ENCODE measurements at regions not wholly inside any gene's neighbourhood (a gene's known extent, or its start where the extent isn't known, plus 50 kb on each side); places are given as distances from the start of the nearest gene placed in this dataset.
"Not testable (repeated sequence)": the region's sequence is repeated elsewhere in the genome, so short reads cannot be mapped to it uniquely, and the experiment has no call there.

DNA sequence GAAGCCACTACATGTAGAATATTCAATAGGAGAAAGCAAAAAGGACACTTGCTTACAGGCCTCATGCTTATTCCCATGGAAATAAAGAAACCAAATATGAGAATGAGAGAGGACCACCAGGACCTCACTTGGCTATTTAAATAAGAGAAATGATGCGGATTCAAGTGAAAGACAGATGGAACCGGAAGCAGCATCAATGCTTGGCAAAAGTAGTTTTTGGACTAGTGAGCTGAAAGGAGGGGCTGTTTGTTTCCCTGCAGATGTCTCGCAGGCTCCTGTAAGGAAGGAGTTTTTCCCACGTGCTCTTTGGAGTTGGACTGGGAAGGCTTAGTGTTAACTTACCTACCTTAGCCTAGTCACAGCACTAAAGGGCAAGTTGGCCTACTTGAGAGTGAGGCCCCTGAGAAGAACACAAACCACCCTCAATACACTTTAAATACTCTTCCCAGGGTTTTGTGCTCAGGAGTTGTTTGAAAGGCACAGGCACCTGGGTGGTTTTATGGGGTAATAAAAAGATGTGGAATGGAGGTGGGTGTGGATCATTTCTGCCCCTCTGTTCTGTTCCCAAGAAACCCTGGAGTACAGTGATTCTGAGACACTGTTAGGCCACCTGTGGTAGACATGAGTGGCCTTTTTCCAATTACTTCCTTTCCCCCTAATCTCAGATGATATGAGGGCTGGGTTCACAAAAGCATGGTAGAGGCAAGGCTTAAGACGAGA, 113.3 kb upstream of the C1GALT1C1 start:
- TF ChIP-seq POLR2A (IDR thresholded peaks at IDR 0.05; ENCODE audit: low read depth, low read length), result no peak
- FAIRE-seq (no peak), DNase-seq (ENCODE audit: insufficient read length, low spot score) (no peak)

DNA sequence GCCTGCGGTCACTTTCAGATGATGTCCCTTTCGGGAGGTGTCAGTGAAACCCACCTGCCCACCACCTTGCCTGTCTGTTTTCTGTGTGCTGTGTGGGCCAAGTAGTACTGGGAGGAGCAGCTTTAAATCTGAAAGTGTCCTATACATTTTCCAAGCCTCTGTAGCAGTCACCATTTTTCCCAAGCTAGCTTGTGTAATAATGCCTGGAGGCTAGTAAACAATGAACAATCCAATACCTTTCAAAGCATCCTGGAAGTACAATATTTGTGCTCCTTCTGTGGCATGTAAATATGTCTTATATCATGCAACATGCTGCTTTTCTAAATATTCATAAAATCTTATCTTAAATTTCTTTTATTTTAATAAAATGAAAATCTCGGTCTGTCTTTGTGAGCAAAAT, 111.6 kb upstream of the C1GALT1C1 start:
- no peak for DNase-seq (ENCODE audit: insufficient read length, low spot score)
- no peak for FAIRE-seq
- TF ChIP-seq POLR2A (IDR thresholded peaks at IDR 0.05; ENCODE audit: low read depth, low read length), result no peak

DNA sequence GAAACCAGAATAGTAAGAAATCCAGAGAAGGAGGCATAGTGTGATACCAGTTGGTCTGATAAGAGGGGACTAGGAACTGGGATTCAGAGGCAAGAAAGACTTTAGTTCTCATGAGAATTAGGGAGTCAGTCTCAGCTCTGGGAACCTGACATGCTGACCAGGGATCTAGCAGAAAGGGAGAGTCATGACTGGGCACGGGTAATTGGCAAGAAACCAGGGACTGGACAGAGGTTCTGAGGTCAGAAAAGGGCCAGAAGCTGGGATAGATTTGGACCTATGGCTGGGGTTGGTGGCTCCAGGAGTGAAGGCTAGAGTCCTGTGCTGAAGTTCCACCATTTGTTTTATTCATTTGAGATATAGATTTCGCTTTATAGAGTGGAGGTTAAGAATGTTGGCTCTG, 110.2 kb upstream of the C1GALT1C1 start:
- no peak for TF ChIP-seq POLR2A (IDR thresholded peaks at IDR 0.05; ENCODE audit: low read depth, low read length)
- DNase-seq (ENCODE audit: insufficient read length, low spot score), result no peak
- FAIRE-seq, result no peak

DNA sequence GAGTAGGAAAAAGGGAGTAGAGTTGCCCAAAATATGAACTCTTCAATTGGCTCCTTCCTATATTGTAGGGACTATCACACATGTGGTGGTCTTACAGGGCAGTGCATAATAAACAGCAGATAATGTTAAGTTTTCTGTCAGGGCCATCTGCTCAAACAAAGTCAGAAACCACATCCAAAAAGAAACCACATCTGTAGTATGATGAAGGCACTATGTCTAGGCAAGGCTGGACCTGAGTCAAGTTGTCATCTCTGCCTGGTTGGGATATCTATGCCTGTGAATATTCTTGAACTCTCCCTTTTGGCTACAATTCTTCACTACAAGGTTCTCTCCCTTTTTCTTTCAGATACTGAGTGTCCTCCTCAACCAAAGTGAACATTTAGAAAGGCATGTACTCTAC, 109.4 kb upstream of the C1GALT1C1 start:
- FAIRE-seq (no peak), DNase-seq (ENCODE audit: insufficient read length, low spot score) (no peak)
- no peak for TF ChIP-seq POLR2A (IDR thresholded peaks at IDR 0.05; ENCODE audit: low read depth, low read length)

DNA sequence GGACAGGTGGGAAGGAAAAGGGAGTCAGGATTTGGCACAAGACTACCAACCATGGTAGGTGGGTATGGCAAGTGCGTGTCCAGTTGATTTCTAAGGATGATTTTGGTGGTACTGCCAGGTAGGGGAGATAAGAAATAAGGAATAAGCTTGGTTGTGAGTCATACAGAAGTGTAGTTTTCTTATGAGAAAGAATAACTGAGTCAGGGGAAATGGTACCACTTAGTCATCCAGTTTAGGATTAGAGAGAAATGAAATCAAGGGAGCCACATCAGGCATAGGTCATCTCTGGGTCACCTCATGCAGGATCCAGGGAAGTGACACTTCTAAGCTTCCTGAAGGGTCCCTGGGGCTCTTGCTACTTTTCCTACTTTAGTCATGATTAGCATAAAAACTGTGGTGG, 107.1 kb upstream of the C1GALT1C1 start:
- peak; percentile 61 for FAIRE-seq

DNA sequence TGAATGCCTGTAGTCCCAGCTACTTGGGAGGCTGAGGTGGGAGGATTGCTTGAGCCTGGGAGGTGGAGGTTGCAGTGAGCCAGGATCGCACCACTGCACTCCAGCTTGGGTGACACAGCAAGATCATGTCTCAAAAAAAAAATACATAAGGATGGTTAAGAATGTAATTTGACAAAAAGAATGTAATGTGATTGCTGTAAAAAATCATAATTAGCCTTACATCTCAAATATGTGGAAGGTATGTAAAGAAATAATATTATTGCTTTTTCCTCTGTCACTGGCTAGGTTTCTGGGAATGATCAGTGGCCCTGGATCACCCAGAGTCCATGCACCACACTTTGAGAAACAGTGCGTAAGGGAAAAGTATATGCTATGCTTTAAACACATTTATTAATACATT, 106.1 kb upstream of the C1GALT1C1 start:
- DNase-seq (ENCODE audit: insufficient read length, low spot score) (no peak), FAIRE-seq (no peak)
- TF ChIP-seq POLR2A (IDR thresholded peaks at IDR 0.05; ENCODE audit: low read depth, low read length), result no peak

More for the DNA sequence above, 107.1 kb upstream of the C1GALT1C1 start:
- peak; percentile 5 for DNase-seq (ENCODE audit: insufficient read length, low spot score)
- no peak for TF ChIP-seq POLR2A (IDR thresholded peaks at IDR 0.05; ENCODE audit: low read depth, low read length)

DNA sequence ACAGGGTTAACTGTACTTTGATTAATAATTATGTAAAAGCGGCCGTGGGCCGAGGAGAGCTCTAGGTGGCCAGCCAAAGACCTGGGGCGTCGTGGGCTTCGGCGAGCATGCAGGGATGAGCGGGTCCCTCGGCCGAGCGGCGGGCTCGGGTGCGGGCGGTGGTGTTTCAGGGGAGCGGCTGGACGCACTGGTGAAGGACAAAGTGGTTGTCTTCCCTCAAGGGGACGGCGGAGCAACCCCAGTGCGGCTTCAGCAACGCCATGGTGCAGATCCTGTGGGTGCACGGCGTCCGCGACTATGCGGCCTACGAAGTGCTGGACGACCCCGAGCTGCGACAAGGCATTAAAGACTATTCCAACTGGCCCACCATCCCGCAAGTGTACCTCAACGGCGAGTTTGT, 103.0 kb upstream of the C1GALT1C1 start:
- no peak for TF ChIP-seq POLR2A (IDR thresholded peaks at IDR 0.05; ENCODE audit: low read depth, low read length)
- FAIRE-seq, result no peak
- no peak for DNase-seq (ENCODE audit: insufficient read length, low spot score)

DNA sequence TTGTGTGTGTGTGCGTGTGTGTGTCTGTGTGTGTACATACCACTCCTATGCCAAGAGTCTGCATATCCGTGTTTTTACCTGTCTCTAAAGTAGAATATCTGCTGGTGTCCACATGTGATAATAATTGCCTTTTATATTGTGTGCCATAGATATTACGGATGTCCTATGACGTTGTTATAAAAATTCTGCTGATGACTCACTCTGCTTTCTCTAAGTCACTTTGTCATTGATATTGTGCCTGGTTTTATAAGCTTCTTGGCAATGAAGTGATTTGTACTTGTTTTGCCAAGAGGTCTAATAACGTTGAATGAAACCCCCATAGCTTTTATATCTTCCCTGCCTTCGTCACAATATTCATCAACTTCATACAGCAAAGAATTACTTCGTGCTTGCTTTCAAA, 102.6 kb upstream of the C1GALT1C1 start:
- FAIRE-seq (no peak), DNase-seq (ENCODE audit: insufficient read length, low spot score) (no peak)
- TF ChIP-seq POLR2A (IDR thresholded peaks at IDR 0.05; ENCODE audit: low read depth, low read length), result no peak

DNA sequence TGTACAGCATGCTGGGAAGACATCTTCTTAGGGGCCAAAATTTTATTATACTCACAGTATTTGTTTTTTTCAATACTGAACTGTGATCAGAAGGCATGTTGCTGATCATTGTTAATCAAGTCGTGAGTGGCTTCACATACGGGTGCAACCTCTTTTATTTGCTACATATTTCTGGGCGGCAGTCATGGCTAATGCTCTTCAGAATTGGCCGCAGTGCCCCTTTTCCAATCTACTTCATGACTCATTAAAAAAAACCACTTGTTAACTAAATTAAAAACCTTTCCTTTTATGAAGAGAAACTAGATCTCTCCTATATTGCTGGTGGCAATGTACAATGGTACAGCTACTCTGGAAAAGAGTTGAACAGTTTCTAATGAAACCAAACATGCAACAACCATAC, 101.5 kb upstream of the C1GALT1C1 start:
- DNase-seq (ENCODE audit: insufficient read length, low spot score) (no peak), FAIRE-seq (no peak)
- TF ChIP-seq POLR2A (IDR thresholded peaks at IDR 0.05; ENCODE audit: low read depth, low read length), result no peak

DNA sequence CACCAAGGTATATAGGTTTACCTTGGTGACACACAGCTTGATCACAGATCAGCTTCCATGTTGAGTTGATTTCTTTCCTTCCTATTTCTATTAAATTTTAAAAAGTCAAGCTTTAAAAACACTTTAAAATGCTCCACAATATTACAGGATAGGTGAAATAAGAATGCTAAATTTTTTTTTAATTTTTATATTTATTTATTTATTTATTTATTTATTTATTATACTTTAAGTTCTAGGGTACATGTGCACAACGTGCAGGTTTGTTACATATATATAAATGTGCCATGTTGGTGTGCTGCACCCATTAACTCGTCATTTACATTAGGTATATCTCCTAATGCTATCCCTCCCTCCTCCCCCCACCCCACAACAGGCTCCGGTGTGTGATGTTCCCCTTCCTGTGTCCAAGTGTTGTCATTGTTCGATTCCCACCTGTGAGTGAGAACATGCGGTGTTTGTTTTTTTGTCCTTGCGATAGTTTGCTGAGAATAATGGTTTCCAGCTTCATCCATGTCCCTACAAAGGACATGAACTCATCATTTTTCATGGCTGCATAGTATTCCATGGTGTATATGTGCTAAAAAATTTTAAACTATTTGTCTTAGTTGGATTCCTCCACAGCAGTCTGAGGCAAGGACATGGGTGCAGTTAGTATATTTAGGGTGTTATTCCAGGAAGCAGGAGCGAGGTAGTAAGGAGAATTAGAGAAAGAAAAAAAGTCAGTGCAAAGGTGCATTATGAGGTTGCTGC, 99.8 kb upstream of the C1GALT1C1 start:
- FAIRE-seq; DNase-seq (ENCODE audit: insufficient read length, low spot score): not testable (repeated sequence)

DNA sequence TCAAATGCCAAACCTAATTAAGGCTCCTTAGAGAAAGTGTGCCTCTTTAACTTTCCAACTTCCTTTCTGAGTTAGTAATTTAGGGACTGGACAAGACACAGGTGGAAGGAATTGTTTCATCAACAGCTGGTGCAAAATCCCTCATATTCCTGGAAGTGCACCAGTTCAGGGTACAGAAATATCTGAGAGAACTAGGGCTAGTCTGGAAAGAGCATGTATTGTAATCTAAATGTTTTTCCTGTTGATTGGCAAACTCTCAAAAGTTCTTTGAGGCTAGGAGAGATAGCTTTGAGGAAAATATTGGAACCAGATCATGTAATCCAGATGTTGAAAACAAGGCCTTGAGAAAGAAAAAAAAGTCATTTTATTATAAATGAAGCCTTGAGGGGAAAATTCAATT, 98.1 kb upstream of the C1GALT1C1 start:
- no peak for DNase-seq (ENCODE audit: insufficient read length, low spot score)

DNA sequence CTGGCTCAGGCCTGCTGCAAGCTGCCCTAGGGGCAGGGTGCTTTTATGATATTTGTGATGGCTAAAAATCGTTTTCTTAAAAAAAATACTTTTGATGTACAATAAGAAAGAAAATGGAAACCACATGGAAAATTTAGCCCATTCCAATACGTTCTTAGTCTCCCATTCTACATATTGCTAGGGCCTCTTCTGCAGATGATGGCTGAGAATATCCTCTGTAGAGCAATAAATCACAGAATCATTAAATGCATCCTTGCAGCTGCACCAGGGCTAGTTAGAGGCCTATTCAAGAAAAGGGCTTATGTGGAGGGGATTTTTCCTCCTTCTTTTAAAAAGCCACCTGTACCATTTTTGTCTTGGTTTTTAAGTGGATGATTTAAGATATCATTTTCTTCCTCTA, 97.6 kb upstream of the C1GALT1C1 start:
- FAIRE-seq, result no peak
- TF ChIP-seq POLR2A (IDR thresholded peaks at IDR 0.05; ENCODE audit: low read depth, low read length), result no peak

More for the DNA sequence above, 98.1 kb upstream of the C1GALT1C1 start:
- TF ChIP-seq POLR2A (IDR thresholded peaks at IDR 0.05; ENCODE audit: low read depth, low read length), result no peak
- no peak for FAIRE-seq

DNA sequence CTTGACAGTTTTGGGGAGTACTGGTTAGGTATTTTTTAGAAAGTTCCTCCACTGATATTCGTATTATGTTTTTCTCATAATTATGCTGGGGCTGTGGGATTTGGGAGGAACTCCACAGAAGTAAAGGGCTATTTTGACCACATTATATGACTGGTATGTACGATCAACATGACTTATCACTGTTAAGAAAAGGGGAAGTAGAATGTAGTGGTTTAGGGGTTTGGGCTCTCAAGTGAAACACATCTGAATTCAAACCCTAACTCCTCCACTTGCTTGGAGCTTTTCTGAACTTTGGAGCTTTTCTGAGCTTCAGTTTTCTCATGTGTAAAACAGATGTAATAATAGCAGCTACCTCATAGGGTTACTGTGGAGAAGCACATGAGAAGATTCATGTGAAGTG, 96.4 kb upstream of the C1GALT1C1 start:
- DNase-seq (ENCODE audit: insufficient read length, low spot score) (no peak), FAIRE-seq (no peak)
- no peak for TF ChIP-seq POLR2A (IDR thresholded peaks at IDR 0.05; ENCODE audit: low read depth, low read length)

More for the DNA sequence above, 97.6 kb upstream of the C1GALT1C1 start:
- DNase-seq (ENCODE audit: insufficient read length, low spot score), result no peak

DNA sequence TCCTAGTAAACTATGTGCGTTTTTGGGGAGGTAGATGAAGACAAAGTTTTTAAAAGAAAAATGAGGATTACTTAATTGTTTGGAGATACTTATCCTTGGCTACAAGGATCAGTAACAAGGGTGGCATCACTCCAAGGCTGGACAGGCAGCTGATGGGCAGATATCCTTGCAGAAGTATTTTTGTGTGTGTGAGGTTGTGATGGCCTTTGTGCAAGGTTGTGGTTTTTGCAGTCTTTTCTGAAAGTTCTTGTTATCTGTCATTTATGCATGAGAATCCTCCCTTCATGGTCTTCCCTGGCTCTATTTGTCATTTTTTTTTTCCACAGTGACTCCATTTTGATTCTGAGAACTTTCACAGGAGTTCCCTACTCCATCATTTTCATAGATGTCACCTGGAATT, 96.0 kb upstream of the C1GALT1C1 start:
- DNase-seq (ENCODE audit: insufficient read length, low spot score), result no peak
- no peak for FAIRE-seq
- TF ChIP-seq POLR2A (IDR thresholded peaks at IDR 0.05; ENCODE audit: low read depth, low read length), result no peak

DNA sequence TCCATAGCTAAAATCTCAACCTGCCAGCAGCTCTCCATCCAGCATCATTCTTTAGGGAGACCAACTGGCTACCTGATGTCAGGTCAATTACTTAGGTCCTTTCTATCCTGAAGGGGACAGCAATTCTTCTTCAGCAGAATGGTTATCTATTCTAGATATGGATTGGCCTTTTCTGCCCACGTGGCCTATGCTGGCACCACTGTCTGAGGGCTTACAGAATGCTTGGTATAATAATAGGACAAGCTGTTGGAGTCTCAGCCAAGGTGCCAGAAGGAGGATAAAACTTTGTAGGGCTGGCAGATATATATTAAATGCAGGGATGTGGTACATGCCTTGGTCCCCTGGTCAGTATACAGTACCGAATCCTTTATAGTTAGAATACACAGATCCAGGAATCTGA, 89.8 kb upstream of the C1GALT1C1 start:
- FAIRE-seq (no peak), DNase-seq (ENCODE audit: insufficient read length, low spot score) (no peak)
- no peak for TF ChIP-seq POLR2A (IDR thresholded peaks at IDR 0.05; ENCODE audit: low read depth, low read length)

Data from H54 (cell line).